NCI-H128 (cell line): ENCODE measurements at regions not wholly inside any gene's neighbourhood (a gene's known extent, or its start where the extent isn't known, plus 50 kb on each side); places are given as distances from the start of the nearest gene placed in this dataset.

ENCODE experiments used
- DNase-seq: peaks from one replicate; lab custom pipeline; 2025; ENCODE audit not compliant: unreplicated experiment; lab: John Stamatoyannopoulos, UW

DNA sequence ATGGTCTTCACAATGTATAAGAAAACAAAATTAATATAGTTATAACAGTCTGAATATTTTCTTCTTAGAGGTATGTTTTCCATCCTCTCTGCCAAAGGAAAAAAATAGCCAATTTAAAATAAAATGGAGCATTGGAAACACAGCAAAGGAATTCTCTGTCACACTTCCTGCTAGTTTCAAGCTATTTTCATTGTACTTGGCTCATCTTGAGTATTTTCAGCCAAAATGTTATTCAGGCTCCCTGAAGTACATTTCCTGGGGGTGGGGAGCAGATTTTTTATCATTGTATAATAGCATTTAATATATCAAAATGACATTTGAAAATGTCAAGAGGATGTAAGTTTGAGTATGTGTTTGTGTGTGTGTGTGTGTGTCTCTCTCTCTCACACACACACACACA is 463.6 kb upstream of the REG3G start:
- DNase-seq: no peak

DNA sequence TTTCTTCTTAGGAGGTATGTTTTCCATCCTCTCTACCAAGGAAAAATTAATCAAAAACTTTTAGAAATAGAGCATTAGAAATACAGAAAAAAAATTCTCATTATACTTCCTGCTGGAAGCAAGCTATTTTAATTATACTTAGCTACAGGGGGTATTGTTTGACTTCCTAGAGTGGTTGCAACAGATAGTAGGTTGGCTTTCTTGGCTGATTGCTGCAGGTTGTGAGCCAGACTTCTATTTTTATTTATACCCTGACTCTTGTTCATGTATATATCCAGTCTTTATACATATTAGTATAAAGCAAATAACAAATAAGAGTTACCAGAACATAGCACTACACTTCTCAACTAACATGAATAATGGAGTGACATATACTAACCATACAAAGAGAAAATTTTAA is 460.8 kb upstream of the REG3G start:
- no peak for DNase-seq

DNA sequence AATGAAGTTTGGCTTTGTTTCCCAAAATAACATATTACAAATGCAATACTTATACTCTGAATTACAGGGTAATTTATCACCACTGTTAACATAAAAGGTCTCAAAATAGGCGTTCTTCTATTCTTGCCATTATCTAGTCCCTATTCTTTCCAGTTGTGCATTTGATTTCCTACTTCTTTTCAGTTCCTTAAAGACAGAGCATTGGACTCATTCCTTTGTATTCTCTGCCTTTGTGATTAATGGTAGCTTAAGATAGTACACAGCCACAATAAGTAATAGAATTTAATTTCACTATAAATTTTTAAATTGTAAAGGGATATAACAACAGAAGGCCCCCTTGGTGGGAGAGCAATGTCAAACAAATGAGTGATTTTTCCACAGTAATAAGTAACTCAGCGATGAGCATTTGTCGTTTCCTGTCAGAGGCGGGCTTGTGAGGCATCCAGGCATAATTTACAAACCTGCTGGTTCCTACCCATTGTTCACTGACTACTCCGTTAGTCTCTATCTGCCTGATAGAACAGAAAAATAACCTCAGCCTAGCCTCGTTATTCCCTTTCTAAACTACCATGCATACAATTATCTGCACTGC is 456.6 kb upstream of the REG3G start:
- DNase-seq: no peak

DNA sequence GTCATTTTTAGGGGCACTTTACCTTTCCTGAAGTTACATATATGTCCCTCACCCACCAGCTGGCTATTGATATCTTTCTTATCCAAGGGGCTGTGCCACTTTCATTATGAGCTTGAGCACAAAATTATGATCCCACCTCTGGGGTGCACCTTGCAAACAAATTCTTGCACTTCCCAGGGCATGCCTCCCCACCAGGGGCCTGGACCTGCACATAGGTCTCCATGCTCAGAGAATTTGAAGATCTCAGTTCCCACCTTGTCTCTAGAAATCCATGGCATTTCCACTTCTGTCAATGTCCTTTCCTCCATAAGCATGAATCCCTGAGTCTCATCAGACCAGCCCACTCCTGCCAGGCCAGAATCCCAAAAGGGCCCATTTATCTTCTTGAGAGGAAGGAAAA is 449.1 kb upstream of the REG3G start:
- DNase-seq: no peak

DNA sequence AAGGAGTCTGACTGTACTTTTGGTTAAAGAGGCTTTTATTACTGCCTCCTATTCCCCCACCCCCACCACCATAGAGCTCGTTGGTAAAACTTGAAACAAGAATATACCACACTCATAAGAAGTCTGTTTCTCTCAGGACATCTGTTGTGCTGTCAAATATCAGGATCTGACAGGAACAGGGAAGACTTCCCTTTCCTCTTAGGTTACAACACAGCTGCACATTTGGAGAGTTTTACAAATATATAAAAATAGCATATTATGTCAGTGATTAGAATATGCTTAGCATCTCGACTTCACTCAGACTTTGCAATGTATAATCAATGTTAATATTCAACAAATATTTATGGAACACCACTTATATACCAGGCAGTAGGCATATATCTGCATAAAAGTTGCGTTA is 439.6 kb upstream of the REG3G start:
- DNase-seq: no peak

DNA sequence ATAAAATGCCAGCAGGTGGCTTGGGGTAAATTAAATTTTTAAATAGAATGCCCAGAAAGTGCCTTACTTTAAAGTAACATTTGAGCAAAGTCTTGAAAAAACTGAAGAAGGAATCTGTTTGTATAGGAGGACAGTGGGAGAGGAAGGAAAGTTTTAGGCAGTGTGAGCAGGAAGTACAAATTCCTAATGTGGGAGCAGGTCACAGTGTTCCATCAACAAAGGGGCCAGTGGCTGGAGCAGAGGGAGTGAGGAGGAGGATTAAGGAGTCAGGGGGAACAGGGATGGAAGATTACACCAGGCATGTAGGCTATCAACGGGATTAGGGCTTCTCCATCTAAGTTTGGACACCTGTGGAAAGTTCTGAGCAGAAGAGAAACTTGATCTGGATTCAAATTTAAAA is 439.2 kb upstream of the REG3G start:
- no peak for DNase-seq

DNA sequence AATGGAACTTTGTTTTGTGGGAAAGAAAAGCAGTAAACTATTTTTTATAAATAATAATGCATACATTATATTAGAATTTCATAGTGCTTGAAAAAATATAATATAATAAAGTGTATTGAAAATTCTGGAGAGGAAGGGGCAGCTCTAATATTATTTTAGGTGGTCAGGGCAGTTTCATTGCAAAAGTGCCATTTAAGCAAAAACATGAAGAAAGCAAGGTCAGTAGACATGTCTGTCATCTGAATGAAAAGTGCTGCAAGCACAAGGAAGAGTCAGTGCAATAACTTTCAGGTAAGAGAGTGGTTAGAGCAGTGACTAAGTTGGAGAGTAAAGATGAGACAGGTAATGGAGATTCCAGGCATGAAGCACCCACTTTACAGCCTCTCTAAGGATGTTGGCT is 435.6 kb upstream of the REG3G start:
- no peak for DNase-seq

DNA sequence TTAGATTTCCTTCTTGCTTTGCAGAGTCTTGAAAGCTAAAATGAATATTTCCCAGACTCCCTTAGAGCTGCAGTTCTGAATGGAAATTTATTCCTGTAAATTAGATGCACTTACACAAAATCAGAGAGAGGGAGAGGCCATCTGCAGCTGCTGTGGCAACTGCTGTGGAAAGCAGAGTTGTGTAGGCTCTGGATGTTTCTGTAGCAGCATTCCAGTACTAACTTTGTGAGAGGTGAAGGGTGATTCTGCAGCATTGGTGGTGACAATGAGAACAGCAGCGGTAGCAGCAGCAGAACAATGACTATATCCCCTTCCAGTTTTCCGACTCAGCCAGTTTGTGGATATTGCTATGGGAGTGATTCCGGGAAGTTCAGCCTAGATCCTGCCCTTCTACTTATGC is 433.0 kb upstream of the REG3G start:
- DNase-seq: no peak

DNA sequence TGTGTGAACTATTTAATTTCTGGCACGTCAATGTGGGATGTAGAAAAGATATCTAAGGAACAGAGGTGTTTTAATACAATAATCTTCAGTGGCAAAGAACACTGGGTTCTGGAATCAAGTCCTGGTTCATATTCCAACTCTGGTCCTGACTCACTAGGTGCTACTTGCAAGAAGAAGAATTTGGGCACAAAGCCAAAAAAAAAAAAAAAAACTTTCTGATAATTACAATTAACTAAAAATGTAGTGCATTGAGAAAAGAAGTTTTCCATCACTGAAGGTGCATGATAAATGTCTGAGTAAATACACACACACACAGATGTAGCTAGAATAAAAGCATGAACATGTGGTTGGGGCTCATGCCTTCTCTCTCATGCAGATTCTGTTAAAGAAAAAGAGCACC is 424.4 kb upstream of the REG3G start:
- DNase-seq: no peak

DNA sequence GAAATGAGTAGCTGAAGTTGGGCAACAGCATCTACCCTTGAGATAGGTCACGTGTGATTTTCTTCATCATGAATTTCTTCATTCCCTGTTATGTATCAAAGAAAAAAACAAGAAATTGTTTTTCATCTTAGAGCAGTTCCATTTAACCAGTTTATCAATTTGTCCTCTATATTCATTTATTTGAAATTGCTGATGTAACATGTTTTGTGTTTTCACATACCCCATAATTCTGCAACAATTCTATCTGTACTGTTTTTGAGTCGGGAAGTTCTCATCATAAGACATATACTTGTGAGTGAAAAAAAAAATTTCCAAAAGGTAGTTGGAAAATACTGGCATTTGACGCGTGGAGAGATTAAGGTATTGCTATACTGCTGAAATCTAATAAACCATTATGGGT is 422.6 kb upstream of the REG3G start:
- DNase-seq: no peak

DNA sequence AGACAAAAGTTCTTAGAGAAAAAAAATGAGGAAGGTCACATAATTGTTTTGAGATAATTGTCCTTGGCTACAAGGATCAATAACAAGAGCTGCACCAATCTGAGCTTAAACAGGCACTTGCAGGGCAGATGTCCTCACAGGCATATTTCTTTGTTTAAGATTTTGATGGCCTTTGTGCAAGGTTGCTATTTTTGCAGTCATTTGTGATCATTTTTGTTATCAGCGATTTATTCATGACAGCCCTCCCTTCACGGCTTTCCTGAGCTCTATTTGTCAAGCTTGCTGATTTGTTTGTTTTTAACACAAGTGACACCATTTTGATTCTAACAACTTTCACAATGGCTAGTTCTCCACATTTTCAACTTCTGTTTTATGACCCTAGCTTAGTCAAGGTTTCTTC is 418.6 kb upstream of the REG3G start:
- no peak for DNase-seq

DNA sequence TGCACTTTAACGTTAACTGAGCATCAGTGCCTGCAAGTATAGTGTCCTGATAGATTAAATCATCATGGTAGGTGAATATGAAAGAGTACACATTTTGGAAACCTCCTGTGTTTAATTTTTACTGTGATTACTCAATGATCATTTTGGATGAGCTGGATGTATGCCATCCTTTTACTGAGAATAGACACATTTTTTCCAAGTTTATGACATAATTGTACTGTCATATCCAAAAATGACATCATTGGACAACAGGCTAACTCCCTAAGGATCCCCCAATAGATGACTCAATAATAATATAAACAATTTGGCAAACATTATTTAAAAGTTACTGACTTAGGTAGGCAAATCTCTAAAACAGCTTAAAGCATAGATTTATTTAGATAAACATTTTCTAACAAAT is 410.8 kb upstream of the REG3G start:
- DNase-seq: no peak

DNA sequence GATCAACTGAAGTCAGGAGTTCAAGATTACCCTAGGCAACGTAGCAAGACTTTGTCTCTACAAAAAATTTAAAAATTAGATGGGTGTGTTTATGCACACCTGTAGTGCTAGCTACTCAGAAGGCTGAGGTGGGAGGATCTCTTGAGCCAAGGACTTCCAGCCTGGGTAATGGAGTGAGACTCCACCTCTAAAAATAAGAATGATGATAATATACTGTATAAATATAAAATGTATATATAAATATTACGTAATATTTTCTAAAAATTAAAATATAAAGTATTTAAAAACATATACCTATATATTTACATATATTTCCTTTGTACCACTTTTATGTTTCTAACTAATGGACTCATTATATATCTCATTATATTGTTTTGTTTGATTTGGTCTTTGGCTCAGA is 409.5 kb upstream of the REG3G start:
- DNase-seq: no peak

DNA sequence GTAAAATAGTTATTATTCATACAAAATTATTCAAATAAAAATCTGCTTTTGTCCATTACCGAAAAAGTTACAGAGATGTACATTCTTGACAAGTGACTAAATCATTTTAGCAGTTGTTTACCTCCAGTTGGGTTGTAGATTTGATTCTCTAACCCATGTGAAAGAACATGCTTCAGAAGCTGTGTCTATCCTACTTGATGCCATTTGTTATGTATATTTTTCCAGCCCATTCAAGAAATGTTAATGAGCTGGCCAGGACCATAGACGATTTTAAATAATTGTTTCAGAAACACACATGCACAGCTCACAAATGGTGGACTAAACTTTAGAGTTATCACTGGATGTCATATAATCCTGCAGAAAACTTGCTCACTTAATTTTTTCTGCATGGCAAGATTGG is 391.1 kb upstream of the REG3G start:
- DNase-seq: no peak

DNA sequence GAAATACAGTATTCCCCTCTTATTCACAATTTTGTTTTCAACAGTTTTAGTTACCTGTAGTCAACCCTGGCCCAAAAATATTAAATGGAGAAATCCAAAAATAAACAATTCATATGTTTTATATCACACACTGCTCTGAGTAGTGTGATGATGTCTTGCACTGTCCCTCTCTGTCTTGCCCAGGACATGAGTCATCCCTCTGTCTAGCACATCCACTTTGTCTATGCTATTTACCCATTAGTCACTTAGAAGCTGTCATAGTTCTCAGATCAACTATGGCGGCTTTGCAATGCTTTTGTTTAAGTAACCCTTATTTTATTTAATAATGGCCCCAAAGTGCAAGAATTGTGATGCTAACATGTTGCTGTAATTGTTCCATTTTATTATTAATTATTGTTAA is 380.6 kb upstream of the REG3G start:
- no peak for DNase-seq

DNA sequence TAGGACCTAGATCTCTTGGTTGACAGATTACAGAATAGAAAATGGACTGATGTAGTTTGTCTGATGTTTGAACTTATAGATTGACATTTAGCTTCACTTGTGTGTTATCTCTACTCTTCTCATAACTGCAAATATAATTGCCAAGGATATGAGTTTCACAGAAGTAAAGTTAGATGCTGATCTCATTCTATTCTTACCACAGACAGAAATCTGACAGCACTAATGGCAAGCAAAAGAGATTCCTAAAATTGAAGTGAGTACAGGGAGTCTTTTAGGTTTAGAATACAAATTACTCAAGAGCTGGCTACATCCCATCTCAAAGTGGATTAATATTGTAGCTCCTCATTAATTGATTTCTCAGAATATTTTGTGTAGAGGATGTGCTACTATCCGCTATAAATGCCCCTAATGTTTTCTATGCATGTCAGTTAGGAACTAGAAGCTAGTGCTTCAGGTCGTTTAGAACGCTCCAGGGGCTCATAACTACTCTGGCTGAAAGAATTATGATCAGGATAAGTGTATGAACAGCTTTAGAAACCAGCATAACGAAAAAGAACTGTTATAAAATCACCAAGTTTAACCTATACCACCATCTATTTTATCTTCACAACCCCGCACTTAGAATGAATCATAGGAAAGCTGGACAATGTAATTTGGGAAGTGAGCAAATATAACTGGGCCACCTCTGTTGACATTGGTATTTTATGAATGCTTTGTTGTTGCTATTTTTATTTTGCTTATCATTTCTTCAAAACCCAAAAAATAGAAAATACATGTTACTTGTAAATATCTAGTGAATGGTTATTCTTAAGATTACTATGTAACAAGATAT is 378.8 kb upstream of the REG3G start:
- no peak for DNase-seq

DNA sequence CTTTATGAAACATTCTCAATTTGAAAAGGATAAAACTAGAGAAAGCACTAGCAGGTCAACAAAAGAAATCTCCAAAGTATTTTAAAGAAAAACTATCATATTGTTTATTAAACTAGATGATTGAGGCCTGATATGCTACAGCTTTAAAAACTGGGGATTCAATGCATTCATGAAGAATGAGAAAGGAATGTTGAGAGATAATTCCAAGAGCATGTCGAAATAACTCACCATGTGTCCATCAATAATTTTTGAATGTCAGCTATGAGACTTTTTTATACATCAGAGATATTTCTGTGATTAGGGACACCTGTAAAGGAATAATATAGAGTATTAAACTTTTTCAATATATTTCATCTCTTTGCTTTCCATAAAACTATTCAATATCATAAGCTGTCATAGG is 376.9 kb upstream of the REG3G start:
- no peak for DNase-seq

DNA sequence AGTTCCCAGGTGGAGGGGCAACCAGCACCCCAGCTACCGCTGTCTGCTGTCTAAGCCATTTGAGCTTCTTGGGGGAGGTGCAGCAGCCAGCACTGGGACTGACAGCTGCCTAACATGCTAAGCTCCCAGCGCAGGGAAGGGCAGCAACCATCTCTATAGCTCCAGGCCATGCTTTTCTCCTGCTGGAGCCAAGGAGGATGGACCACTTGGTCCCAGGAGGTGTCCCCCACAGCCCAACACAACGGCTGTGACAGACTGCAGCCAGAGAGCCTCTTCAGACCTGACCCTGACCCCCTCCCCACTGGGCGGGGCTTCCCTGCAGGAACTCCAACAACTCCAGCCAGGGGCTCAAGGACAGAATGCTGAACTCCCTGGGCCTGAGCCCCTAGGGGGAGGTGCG is 370.6 kb upstream of the REG3G start:
- DNase-seq: no peak

DNA sequence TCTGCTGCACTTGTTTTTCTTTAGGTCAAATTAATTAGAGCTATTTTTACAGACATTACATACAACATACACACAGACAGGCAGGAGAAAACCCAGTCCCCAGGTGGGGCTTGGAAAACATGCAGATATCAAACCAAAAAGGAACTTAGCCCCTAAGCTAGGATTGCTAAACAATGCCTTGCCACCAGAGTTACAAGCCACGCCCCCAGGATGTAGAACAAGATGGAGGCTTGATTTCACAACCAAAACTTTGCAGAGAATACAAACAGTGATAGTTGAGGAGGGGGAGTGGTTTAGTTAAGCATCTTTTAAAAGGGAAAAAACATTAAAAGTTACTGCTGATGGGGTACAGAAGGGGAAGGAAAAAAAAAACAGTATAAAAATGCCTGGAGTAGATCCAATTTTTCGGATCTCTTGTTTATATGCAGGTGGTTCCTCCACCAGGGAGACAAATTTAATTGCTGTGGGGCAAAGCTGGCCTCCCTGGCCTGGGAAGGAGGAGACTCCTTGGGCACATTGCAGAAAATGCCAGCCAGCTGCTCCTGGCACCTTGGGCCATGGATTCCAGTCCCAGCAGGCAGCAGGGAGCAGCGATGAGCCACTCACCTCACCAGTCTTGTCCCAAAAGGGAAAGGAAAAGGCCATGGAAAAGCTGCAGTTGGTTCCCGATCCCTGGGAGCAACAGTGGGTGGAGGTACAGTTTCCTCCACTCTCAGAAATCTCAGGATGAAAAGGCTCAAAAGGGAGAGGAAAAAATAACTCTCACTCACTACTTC is 348.4 kb upstream of the REG3G start:
- DNase-seq: no peak

DNA sequence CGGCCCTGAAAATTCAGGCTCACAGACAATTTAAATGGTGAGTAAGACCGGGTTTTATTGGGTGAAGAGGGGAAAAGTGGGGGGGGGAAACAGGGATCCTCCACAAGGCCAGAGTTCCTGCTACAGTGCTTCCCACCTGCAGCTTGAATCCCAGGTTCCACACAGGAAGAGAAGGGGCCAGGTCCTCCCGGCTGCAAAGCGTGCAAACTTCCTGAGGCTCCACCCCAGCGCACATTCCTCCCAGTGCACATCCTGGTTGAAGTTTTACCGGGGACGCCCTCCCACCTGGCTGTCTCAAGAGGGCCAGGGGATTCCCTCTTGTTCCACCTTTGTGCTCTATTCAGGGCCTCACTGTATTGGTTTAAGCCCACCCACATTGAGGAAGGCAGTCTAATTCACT is 347.7 kb upstream of the REG3G start:
- no peak for DNase-seq

DNA sequence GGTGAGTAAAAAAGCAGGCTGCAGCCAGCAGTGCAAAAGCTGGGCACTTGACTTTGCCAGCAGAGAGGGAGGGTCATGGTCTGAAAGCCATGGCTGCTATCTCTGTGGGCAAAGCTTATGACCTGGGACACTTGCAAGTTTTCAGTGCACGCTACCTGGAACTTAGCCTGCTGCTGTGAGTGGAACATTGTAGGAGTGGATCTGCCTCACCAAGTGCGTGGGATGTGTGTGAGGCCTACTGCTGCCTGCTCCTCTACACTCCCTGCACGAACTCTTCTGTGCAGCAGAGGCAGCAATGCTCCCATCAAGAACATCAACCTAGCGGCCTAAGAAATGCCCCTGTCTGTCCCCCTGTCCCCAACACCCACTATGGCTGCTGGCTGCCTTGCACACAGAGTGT is 344.1 kb upstream of the REG3G start:
- no peak for DNase-seq

DNA sequence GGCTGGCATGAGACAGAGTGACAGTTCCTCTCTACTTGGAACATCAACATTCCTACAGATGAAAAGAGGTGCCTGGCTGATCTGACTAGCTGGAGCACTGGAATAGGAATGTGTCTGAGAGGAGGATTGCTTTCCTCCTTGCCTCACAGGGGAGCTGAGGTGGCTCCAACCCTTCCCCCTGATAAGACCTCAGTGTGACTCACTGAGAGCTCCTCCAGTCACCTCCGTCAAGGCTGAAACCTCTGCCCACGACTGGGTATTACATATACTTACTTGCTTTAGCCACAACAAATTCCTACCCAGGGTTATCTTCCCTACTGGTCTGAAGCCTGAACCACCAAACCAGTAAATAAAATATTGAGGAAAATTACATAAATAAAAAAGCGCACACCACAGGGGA is 342.7 kb upstream of the REG3G start:
- no peak for DNase-seq
